Neural cell (in vitro differentiated cells): ENCODE measurements at regions not wholly inside any gene's neighbourhood (a gene's known extent, or its start where the extent isn't known, plus 50 kb on each side); places are given as distances from the start of the nearest gene placed in this dataset.

ENCODE experiments used
- CTCF ChIP-seq: fragments of 450-650 bp; IDR thresholded peaks from 2 replicates; pipeline ENCODE4 v1.5.1; 2014; ENCODE audit warnings: antibody characterized with exemption, mild to moderate bottlenecking, moderate library complexity; ENCODE audit not compliant: poor library complexity, severe bottlenecking
- POLR2AphosphoS5 ChIP-seq: IDR thresholded peaks from 2 replicates; pipeline ENCODE4 v1.6.1; 2012
- RAD21 ChIP-seq: fragments of 450-650 bp; conservative IDR thresholded peaks from 2 replicates; pipeline ENCODE4 v1.6.1; 2014; ENCODE audit warnings: antibody characterized with exemption, mild to moderate bottlenecking, moderate library complexity

GRCh38 chr18:66674286-66674685 is 70.4 kb upstream of the CDH19 start:
- no peak for TF ChIP-seq RAD21
- TF ChIP-seq CTCF: no peak
- no peak for TF ChIP-seq POLR2AphosphoS5
